H1 (cell line): ENCODE measurements at regions not wholly inside any gene's neighbourhood (a gene's known extent, or its start where the extent isn't known, plus 50 kb on each side); places are given as distances from the start of the nearest gene placed in this dataset.

Source experiments
- CTCF ChIA-PET: fragments of 300-600 bp; sonication (Branson Sonifier 250); formaldehyde crosslinking; loops from one replicate; lab custom pipeline; 2021; ENCODE audit not compliant: partially characterized antibody; lab: Charles Lee
- POLR2A ChIA-PET: fragments of 300-600 bp; sonication (Branson Sonifier 250); formaldehyde crosslinking; loops from one replicate; lab custom pipeline; 2021; ENCODE audit warnings: inconsistent platforms; ENCODE audit not compliant: partially characterized antibody; lab: Charles Lee
- DNase-seq, 2 experiments: peaks; one replicate each; pipeline versions ENCODE4 v3.0.0 to v3.0.0-alpha.2; 2010 to 2022; ENCODE audit warnings: low spot score in 2 of 2, low read depth in 1 of 2, mixed read lengths in 1 of 2
- FAIRE-seq: peaks from 2 replicates; lab custom pipeline; 2011; peaks lifted over from hg19 to GRCh38; lab: Jason Lieb, UNC
- H2AFZ ChIP-seq: 2 replicates; pipeline ENCODE4 v1.8.1; 2012; ENCODE audit warnings: low read length, inconsistent platforms
- H2AK5ac ChIP-seq: 2 replicates; pipeline ENCODE4 v1.6.1; 2013; ENCODE audit warnings: low read depth, low read length
- H2BK120ac ChIP-seq: replicated peaks from 2 replicates; pipeline ENCODE3; 2013; ENCODE audit warnings: low read depth, low read length, inconsistent platforms
- H2BK12ac ChIP-seq: 2 replicates; pipeline ENCODE4 v1.6.1; 2013; ENCODE audit warnings: low read depth, low read length
- H2BK15ac ChIP-seq: 2 replicates; pipeline ENCODE4 v1.6.1; 2013; ENCODE audit warnings: low read length
- H2BK20ac ChIP-seq: 2 replicates; pipeline ENCODE4 v1.6.1; 2013; ENCODE audit warnings: low read length
- H2BK5ac ChIP-seq: 2 replicates; pipeline ENCODE4 v1.6.1; 2013; ENCODE audit warnings: low read depth, low read length
- H3K14ac ChIP-seq: 2 replicates; pipeline ENCODE4 v1.6.1; 2013; ENCODE audit warnings: inconsistent platforms; ENCODE audit not compliant: insufficient read length
- H3K18ac ChIP-seq: 2 replicates; pipeline ENCODE4 v1.6.1; 2013; ENCODE audit warnings: low read length; ENCODE audit errors: extremely low read depth
- H3K23ac ChIP-seq: 2 replicates; pipeline ENCODE4 v1.6.1; 2013; ENCODE audit warnings: inconsistent platforms; ENCODE audit not compliant: insufficient read length
- H3K23me2 ChIP-seq: 2 replicates; pipeline ENCODE4 v1.6.1; 2013; ENCODE audit warnings: low read depth, low read length
- H3K27ac ChIP-seq: 2 replicates; pipeline ENCODE4 v1.6.1; 2011; ENCODE audit warnings: low read depth, low read length, inconsistent platforms
- H3K27me3 ChIP-seq, 4 experiments: replicated peaks in 1 of 4; 1 replicate in 1 of 4; 2 replicates in 3 of 4; pipeline versions ENCODE4 v1.6.1 to v1.8.1; 2011 to 2013; ENCODE audit warnings: low read length in 3 of 4, mild to moderate bottlenecking in 3 of 4, inconsistent platforms in 2 of 4, mixed read lengths in 2 of 4, moderate library complexity in 1 of 4; ENCODE audit not compliant: control insufficient read depth in 3 of 4, insufficient read depth in 3 of 4; ENCODE audit errors: extremely low read depth in 1 of 4
- H3K36me3 ChIP-seq, 4 experiments: 2 replicates each; pipeline versions ENCODE4 v1.6.1 to v1.8.1; 2011 to 2013; ENCODE audit warnings: mild to moderate bottlenecking in 4 of 4, low read length in 3 of 4, moderate library complexity in 2 of 4, control low read depth in 1 of 4, inconsistent platforms in 1 of 4; ENCODE audit not compliant: insufficient read depth in 4 of 4, control insufficient read depth in 2 of 4
- H3K4ac ChIP-seq: replicated peaks from 2 replicates; pipeline ENCODE3; 2013; ENCODE audit warnings: low read length, low read depth, mixed read lengths, inconsistent platforms; ENCODE audit not compliant: insufficient read length
- H3K4me1 ChIP-seq, 4 experiments: replicated peaks in 1 of 4; 1 replicate in 1 of 4; 2 replicates in 3 of 4; pipeline versions ENCODE4 v1.6.1 to v1.8.1; 2011 to 2013; ENCODE audit warnings: low read length in 3 of 4, inconsistent platforms in 2 of 4, mixed read lengths in 1 of 4; ENCODE audit not compliant: insufficient read depth in 4 of 4, control insufficient read depth in 3 of 4
- H3K4me2 ChIP-seq, 2 experiments: 2 replicates each; pipeline versions ENCODE4 v1.6.1 to v1.8.1; 2011 to 2013; ENCODE audit warnings: low read depth in 2 of 2, low read length in 2 of 2, control low read depth in 1 of 2, inconsistent platforms in 1 of 2, mild to moderate bottlenecking in 1 of 2; ENCODE audit not compliant: insufficient read depth in 1 of 2
- H3K4me3 ChIP-seq, 4 experiments: fragments of 200-600, 300-600 bp in 1 of 4; sonication (generic), shearing (Covaris generic), sonication (Bioruptor Twin) in 1 of 4; 2 replicates each; pipeline versions ENCODE4 v1.5.1 to v1.8.1; 2011 to 2016; ENCODE audit warnings: low read length in 4 of 4, low read depth in 3 of 4, control low read depth in 2 of 4, inconsistent platforms in 2 of 4, mild to moderate bottlenecking in 2 of 4, mixed read lengths in 1 of 4, moderate library complexity in 1 of 4; ENCODE audit not compliant: insufficient read depth in 2 of 4; ENCODE audit errors: extremely low read depth in 1 of 4
- H3K56ac ChIP-seq: replicated peaks from 2 replicates; pipeline ENCODE3; 2013; ENCODE audit warnings: low read depth, mild to moderate bottlenecking, mixed read lengths, low read length, inconsistent platforms; ENCODE audit not compliant: insufficient read length
- H3K79me1 ChIP-seq: 2 replicates; pipeline ENCODE4 v1.6.1; 2013; ENCODE audit warnings: low read depth, low read length, control low read depth
- H3K79me2 ChIP-seq, 2 experiments: 2 replicates each; pipeline versions ENCODE4 v1.6.1 to v1.8.1; 2012 to 2013; ENCODE audit warnings: low read length in 2 of 2, mild to moderate bottlenecking in 2 of 2, inconsistent platforms in 1 of 2; ENCODE audit not compliant: insufficient read depth in 2 of 2, control insufficient read depth in 1 of 2
- H3K9ac ChIP-seq, 4 experiments: replicated peaks in 1 of 4; 1 replicate in 1 of 4; 2 replicates in 3 of 4; pipeline versions ENCODE4 v1.6.1 to v1.8.1; 2011 to 2013; ENCODE audit warnings: low read depth in 3 of 4, low read length in 3 of 4, control low read depth in 2 of 4, mild to moderate bottlenecking in 2 of 4, moderate library complexity in 2 of 4, inconsistent platforms in 1 of 4; ENCODE audit errors: extremely low read depth in 1 of 4
- H3K9me3 ChIP-seq, 2 experiments: 2 replicates each; pipeline versions ENCODE4 v1.6.1 to v1.8.1; 2012 to 2013; ENCODE audit warnings: mild to moderate bottlenecking in 2 of 2, moderate library complexity in 2 of 2, control low read depth in 1 of 2, inconsistent platforms in 1 of 2, low read depth in 1 of 2, low read length in 1 of 2, mixed read lengths in 1 of 2; ENCODE audit not compliant: insufficient read depth in 2 of 2
- H4K20me1 ChIP-seq, 2 experiments: replicated peaks in 1 of 2; 2 replicates each; pipeline versions ENCODE3 to v1.8.1; 2011 to 2013; ENCODE audit warnings: inconsistent platforms in 2 of 2, low read length in 2 of 2, mild to moderate bottlenecking in 1 of 2; ENCODE audit not compliant: insufficient read depth in 2 of 2, control insufficient read depth in 1 of 2
- H4K5ac ChIP-seq: 2 replicates; pipeline ENCODE4 v1.6.1; 2013; ENCODE audit warnings: low read length, low read depth, mixed read lengths, inconsistent platforms; ENCODE audit not compliant: insufficient read length
- H4K8ac ChIP-seq: 2 replicates; pipeline ENCODE4 v1.8.0; 2013; ENCODE audit warnings: mild to moderate bottlenecking, moderate library complexity, low read length, inconsistent platforms; ENCODE audit not compliant: insufficient read depth; ENCODE audit errors: extremely low read depth
- H4K91ac ChIP-seq: replicated peaks from 2 replicates; pipeline ENCODE3; 2013; ENCODE audit warnings: low read length, mixed read lengths, inconsistent platforms; ENCODE audit not compliant: insufficient read length
- CHD2 ChIP-seq: IDR thresholded peaks from 2 replicates; pipeline ENCODE4 v1.6.1; 2012; ENCODE audit warnings: low read length, improper control_type of control experiment
- CTBP2 ChIP-seq: IDR thresholded peaks from 2 replicates; pipeline ENCODE4 v1.7.0; 2011; ENCODE audit warnings: borderline replicate concordance, mild to moderate bottlenecking, moderate library complexity, mixed read lengths, low read length; ENCODE audit not compliant: insufficient read depth, insufficient read length
- GTF2F1 ChIP-seq: IDR thresholded peaks from 2 replicates; pipeline ENCODE4 v1.6.1; 2012; ENCODE audit warnings: low read depth, low read length, improper control_type of control experiment, borderline replicate concordance
- HDAC6 ChIP-seq: IDR thresholded peaks from one replicate; pipeline ENCODE4 v1.7.1; 2012; ENCODE audit warnings: low read depth, mild to moderate bottlenecking, inconsistent platforms, low read length, moderate library complexity
- TEAD4 ChIP-seq: IDR thresholded peaks from 2 replicates; pipeline ENCODE4 v1.6.1; 2012; ENCODE audit warnings: low read depth, low read length, inconsistent platforms, mixed read lengths
- USF2 ChIP-seq: IDR thresholded peaks from 2 replicates; pipeline ENCODE4 v1.6.1; 2011; ENCODE audit warnings: low read length, improper control_type of control experiment
- YY1 ChIP-seq: IDR thresholded peaks from 2 replicates; pipeline ENCODE4 v1.6.1; 2011; ENCODE audit warnings: low read depth, mild to moderate bottlenecking, low read length
- WGBS, 2 experiments: shearing (Covaris generic) in 1 of 2; methylation state at CpG; one replicate each; pipeline versions ENCODE4 v1.1.6 to v1.1.7; 2013 to 2015; ENCODE audit warnings: low lambda C conversion rate in 2 of 2, mixed read lengths in 2 of 2, inconsistent platforms in 1 of 2, low coverage in 1 of 2, missing lambda C conversion rate in 1 of 2; ENCODE audit not compliant: insufficient replicate concordance in 2 of 2, insufficient coverage in 1 of 2, insufficient read length in 1 of 2; ENCODE audit errors: extremely low coverage in 1 of 2, missing lambda C conversion rate in 1 of 2; 5-methylcytosine and 5-hydroxymethylcytosine counted together

- Histone ChIP-seq H2BK120ac (no peak overlapping the region), H4K5ac (no peak overlapping the region), H3K4ac (no peak overlapping the region), H3K27me3 (no peaks in the 10 kb centered on the region), H3K79me1 (no peaks in the 10 kb centered on the region), H3K18ac (no peak overlapping the region), H2AFZ (no peak overlapping the region; the same call in 1 of the 2 replicates), H3K79me2 (no peaks in the 10 kb centered on the region), H3K4me1 (no peaks in the 10 kb centered on the region), H3K4me2 (no peak overlapping the region), H4K91ac (no peak overlapping the region), H3K9me3 (no peaks in the 10 kb centered on the region), H3K23ac (no peak overlapping the region), H3K27ac (no peak overlapping the region), H3K56ac (no peak overlapping the region), H3K14ac (no peak overlapping the region)
- ChIA-PET CTCF (no interaction called here), POLR2A (no interaction called here)
- no peak for DNase-seq
- TF ChIP-seq USF2 = no peak
- TF ChIP-seq YY1 = no peak
- TF ChIP-seq HDAC6 = no peak
- TF ChIP-seq CTBP2 = no peak
- no peak for TF ChIP-seq GTF2F1
- no peak for TF ChIP-seq CHD2
- no peak for TF ChIP-seq TEAD4
- TF ChIP-seq, all 59 proteins: peak for 0
- H3K36me3 ChIP-seq = no peaks in the 10 kb centered on the region
- H2BK15ac ChIP-seq = no peak overlapping the region
- H4K20me1 ChIP-seq = no peaks in the 10 kb centered on the region
- H3K9ac ChIP-seq = no peak overlapping the region
- H2BK20ac ChIP-seq = no peak overlapping the region
- no peak overlapping the region for H2AK5ac ChIP-seq
- no peak overlapping the region for H2BK12ac ChIP-seq
- H4K8ac ChIP-seq = no peak overlapping the region
- FAIRE-seq = no peak
- 91% methylated on average over 3 of the region's 3 CpGs; no CpG with 5 or more reads in 1 of the 2 experiments for WGBS, 2 experiments
- no peak overlapping the region for H2BK5ac ChIP-seq
- no peak overlapping the region for H3K4me3 ChIP-seq
- H3K23me2 ChIP-seq = no peaks in the 10 kb centered on the region
Measured at GRCh38 chr2:129437725-129438124, 541.7 kb upstream of the RAB6C start.
